AG04449 (cell line): ENCODE measurements at regions not wholly inside any gene's neighbourhood (a gene's known extent, or its start where the extent isn't known, plus 50 kb on each side); places are given as distances from the start of the nearest gene placed in this dataset.

Experiments used
- CTCF ChIA-PET: fragments of 350-600 bp; formaldehyde crosslinking; extraction: SDS; loops from one replicate; lab custom pipeline; 2021; ENCODE audit warnings: antibody characterized with exemption; lab: Yijun Ruan, JAX
- POLR2A ChIA-PET: fragments of 400-600, 350-600 bp; formaldehyde crosslinking; extraction: SDS; loops from one replicate; lab custom pipeline; 2020; ENCODE audit warnings: antibody characterized with exemption, inconsistent platforms; lab: Yijun Ruan, JAX
- DNase-seq: peaks from one replicate; pipeline ENCODE4 v3.0.0-alpha.2; 2010; ENCODE audit warnings: low read depth, low spot score
- H3K4me3 ChIP-seq: 2 replicates; pipeline ENCODE4 v1.5.1; 2011; ENCODE audit warnings: low read depth, mild to moderate bottlenecking, control low read depth, low read length
- TF ChIP-seq, protein P1 (sequence below): IDR thresholded peaks from one replicate; pipeline ENCODE4 v1.5.1; 2011; ENCODE audit warnings: mild to moderate bottlenecking, moderate library complexity, low read length, control low read depth, inconsistent platforms; ENCODE audit not compliant: insufficient read depth; ENCODE audit errors: missing control alignments

DNA sequence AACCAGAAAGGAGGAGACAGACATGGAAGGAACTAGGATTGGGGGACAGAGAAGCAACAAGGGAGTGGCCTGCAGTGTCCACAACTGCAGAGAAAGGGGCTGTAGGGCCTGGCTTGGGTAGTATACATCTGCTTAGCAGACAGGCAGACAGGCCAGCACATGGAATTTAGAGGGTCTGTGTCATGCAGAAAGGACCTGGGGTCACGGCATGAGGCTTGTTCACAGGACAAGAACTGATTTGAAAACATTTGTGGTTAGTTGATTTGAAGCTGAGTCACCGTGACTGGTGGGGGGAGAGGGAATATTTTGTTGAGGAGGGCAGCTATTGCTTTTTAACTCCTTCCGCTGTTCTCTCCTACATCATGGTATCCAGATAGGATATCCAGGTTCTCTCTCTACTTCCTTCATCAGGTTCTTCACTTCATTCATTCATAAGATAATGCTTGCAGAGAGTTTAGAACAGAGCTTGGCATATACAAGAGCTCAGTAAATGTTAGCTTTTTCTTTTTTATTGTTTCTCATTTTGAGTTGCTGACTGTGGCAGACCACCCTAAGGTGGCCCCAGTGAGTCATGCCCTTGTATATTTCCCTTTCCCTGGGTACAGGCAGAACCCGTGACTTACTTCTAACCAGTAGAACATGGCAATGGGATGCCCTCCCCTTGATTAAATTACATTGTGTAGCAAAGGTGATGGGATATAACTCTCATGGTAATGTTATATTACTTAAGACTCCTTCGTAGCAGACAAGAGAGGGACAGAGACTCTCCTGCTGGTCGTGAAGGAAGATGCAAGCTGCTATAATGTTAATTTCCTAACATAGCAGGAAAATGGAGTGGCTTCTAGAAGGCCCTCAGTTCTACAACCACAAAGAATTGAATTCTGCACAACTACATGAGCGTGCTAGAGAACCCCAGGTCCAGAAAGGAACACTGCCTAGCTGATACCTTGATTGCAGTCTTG, 95.0 kb upstream of the NMNAT3 start:
- peak; percentile 79 for DNase-seq
- H3K4me3 ChIP-seq, result no peak overlapping the region
- POLR2A ChIA-PET, result interaction anchor here (1.1 to 1.2 kb wide), 2 partner anchors 9 to 14 kb away, joined by 4 to 9 read pairs; no protein-coding TSS in a partner anchor
- TF ChIP-seq, protein P1, sequence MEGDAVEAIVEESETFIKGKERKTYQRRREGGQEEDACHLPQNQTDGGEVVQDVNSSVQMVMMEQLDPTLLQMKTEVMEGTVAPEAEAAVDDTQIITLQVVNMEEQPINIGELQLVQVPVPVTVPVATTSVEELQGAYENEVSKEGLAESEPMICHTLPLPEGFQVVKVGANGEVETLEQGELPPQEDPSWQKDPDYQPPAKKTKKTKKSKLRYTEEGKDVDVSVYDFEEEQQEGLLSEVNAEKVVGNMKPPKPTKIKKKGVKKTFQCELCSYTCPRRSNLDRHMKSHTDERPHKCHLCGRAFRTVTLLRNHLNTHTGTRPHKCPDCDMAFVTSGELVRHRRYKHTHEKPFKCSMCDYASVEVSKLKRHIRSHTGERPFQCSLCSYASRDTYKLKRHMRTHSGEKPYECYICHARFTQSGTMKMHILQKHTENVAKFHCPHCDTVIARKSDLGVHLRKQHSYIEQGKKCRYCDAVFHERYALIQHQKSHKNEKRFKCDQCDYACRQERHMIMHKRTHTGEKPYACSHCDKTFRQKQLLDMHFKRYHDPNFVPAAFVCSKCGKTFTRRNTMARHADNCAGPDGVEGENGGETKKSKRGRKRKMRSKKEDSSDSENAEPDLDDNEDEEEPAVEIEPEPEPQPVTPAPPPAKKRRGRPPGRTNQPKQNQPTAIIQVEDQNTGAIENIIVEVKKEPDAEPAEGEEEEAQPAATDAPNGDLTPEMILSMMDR, result no peak
- CTCF ChIA-PET, result interaction anchor here (1.3 kb wide), 1 partner anchor 9 kb away, joined by 3 read pairs; no protein-coding TSS in a partner anchor

DNA sequence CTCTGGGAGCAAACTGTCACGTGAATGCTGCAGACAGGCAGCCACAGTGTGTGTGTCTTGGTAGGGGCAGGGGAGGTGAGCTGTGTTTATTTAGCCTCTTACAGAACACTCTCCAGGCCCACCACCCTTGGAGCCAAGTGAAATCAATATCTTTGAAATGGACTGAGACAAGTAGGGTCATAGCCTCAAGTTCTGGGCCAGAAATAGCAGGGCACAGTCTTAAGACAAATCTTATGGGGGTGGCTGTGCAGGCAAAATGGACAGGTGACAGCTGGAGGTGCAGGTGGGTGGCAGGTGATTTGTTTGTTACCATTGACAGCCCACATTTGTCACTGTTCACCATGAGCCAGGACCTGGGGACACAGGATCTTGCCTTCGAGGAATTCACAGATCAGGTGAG, 93.6 kb upstream of the NMNAT3 start:
- no peak for DNase-seq
- CTCF ChIA-PET, result no interaction called here
- TF ChIP-seq, protein P1, result no peak
- H3K4me3 ChIP-seq, result no peak overlapping the region
- POLR2A ChIA-PET, result no interaction called here

DNA sequence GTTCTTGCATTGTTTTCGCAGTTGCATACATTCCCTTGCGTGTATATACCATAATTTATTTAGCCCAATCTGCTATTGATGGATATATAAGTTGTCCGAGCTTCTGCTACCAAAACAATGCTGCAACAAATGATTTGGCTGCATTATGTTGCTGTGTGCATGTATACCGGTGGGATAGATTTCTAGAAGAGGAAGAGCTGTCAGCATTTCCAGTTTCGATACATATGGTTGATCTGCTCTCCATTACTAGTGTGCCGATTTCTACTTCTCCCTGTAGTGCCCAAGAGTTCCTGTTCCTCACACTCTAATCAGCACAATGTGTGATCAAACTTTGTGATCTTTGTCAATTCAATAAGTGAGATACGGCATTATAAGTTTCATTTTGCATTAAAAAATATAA, 92.8 kb upstream of the NMNAT3 start:
- POLR2A ChIA-PET, result no interaction called here
- no peak overlapping the region for H3K4me3 ChIP-seq
- DNase-seq, result no peak
- TF ChIP-seq, protein P1, result no peak
- CTCF ChIA-PET, result no interaction called here

DNA sequence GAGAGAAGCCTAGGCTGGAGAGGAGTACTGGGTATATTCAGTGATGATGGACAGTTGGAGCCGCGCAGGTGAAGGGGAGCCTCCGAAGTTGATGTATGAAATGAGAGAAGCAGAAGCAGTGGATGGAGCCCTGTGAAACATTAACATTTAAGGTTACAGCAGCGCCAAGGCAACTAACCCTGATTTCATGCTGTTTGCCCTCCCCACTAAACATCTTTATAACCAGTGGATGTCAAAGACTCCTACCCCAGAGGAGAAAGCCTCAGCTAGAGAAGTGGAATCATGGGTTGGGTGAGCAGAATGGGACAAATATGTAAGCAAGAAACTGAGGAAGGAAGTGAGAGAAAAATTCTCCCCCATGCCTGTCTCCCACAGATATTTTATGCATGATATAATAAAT, 92.0 kb upstream of the NMNAT3 start:
- ChIA-PET POLR2A (no interaction called here), CTCF (interaction anchor here (0.7 kb wide), 1 partner anchor 51 kb away, joined by 4 read pairs; no protein-coding TSS in a partner anchor)
- no peak for DNase-seq
- TF ChIP-seq, protein P1, result no peak
- no peak overlapping the region for H3K4me3 ChIP-seq

DNA sequence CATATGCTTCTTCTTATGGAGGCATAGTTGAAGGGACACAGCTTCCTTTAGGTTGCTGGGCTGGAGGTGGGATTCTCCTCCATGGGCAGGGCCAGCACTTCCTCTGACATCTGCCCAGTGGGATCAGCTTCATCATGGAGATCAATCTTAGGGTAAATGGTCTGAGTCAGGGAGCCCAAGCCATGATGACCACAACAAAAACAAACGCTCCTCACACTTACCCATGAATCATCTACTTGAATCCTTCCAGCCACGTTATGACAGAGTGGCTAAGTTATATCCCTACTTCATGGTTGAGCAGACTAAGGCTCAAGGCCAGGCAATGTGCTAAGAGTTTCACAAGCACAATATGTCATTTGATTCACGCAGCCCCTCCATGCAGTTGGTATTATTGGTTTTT, 87.2 kb upstream of the NMNAT3 start:
- TF ChIP-seq, protein P1, result no peak
- no peak overlapping the region for H3K4me3 ChIP-seq
- CTCF ChIA-PET, result no interaction called here
- POLR2A ChIA-PET, result no interaction called here
- DNase-seq, result peak; percentile 66
